ENCODE measurements at regions not wholly inside any gene's neighbourhood (a gene's known extent, or its start where the extent isn't known, plus 50 kb on each side); places are given as distances from the start of the nearest gene placed in this dataset.

DNA sequence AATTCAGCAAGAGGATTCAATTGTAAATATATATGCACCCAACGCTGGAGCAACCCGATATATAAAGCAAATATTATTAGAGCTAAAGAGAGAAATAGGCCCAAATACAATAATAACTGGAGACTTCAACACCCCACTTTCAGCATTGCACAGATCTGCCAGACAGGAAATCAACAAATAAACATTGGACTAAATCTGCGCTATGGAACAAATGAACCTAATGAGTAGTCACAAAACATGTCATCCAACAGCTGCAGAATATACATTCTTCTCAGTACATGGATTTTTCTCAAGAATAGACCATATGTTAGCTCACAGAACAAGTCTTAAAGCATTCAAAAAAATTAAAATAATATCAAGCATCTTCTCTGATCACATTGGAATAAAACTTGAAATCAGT lies 86.1 kb upstream of the SLC1A1 start:
- TF ChIP-seq, protein P1, sequence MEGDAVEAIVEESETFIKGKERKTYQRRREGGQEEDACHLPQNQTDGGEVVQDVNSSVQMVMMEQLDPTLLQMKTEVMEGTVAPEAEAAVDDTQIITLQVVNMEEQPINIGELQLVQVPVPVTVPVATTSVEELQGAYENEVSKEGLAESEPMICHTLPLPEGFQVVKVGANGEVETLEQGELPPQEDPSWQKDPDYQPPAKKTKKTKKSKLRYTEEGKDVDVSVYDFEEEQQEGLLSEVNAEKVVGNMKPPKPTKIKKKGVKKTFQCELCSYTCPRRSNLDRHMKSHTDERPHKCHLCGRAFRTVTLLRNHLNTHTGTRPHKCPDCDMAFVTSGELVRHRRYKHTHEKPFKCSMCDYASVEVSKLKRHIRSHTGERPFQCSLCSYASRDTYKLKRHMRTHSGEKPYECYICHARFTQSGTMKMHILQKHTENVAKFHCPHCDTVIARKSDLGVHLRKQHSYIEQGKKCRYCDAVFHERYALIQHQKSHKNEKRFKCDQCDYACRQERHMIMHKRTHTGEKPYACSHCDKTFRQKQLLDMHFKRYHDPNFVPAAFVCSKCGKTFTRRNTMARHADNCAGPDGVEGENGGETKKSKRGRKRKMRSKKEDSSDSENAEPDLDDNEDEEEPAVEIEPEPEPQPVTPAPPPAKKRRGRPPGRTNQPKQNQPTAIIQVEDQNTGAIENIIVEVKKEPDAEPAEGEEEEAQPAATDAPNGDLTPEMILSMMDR (IDR thresholded peaks at IDR 0.05) = no peak
- no peak for TF ChIP-seq POLR2A (IDR thresholded peaks at IDR 0.05)
- no peak for TF ChIP-seq POLR2AphosphoS5 (IDR thresholded peaks at IDR 0.05)
- intact Hi-C loops (cut with DNase I; ENCODE audit: low total_unique reads) = no loop called here
- Histone ChIP-seq H3K9me3 (peaks cover 0 to 10% of the 10 kb centered on the region in 2 donors), H3K27ac (no peak overlapping the region), H3K4me3 (no peak overlapping the region), H3K27me3 (no peaks in the 10 kb centered on the region), H3K36me3 (no peaks in the 10 kb centered on the region), H3K4me1 (no peaks in the 10 kb centered on the region)
- no peak for DNase-seq (ENCODE audit: low spot score in 2 of 2)

DNA sequence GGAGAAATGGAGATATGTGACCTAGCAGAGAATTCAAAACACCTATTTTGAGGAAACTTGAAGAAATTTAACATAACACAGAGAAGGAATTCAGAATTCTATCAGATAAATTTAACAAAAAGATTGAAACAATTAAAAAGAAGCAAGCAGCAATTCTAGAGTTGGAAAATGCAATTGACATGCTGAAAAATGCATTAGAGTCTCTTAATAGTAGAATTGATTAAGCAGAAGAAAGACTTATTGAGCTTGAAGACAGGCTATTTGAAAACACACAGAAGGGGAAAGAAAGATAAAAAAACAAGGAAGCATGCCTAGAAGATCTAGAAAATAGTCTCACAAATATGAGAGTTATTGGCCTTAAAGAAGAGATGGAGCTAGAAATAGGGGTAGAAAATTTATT lies 87.8 kb upstream of the SLC1A1 start:
- Histone ChIP-seq H3K9me3 (peaks cover 0 to 10% of the 10 kb centered on the region in 2 donors), H3K4me1 (no peaks in the 10 kb centered on the region), H3K36me3 (no peaks in the 10 kb centered on the region), H3K4me3 (no peak overlapping the region), H3K27ac (no peak overlapping the region), H3K27me3 (no peaks in the 10 kb centered on the region)
- intact Hi-C loops (cut with DNase I; ENCODE audit: low total_unique reads) = no loop called here
- no peak for TF ChIP-seq POLR2A (IDR thresholded peaks at IDR 0.05)
- no peak for TF ChIP-seq POLR2AphosphoS5 (IDR thresholded peaks at IDR 0.05)
- TF ChIP-seq, protein P1 (IDR thresholded peaks at IDR 0.05) = no peak
- DNase-seq (ENCODE audit: low spot score in 2 of 2) = no peak

DNA sequence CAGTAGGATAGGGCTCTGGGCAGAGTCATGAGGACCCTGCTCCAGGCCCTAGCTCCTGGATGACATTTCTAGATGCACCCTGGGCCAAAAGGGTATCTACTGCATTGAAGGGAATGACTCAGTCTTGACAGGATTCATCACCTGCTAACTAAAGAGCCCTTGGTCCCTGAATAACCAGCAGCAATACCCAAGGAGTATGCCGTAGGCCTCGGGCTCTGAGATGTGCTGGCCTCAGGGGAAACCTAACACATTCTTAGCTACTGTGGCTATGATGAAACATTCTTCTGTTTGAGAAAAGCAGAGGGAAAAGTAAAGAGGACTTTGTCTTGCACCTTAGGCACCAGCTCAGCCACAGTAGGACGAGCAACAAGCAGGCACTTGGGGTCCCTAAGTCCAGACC lies 89.5 kb upstream of the SLC1A1 start:
- Histone ChIP-seq H3K4me3 (no peak overlapping the region), H3K36me3 (no peaks in the 10 kb centered on the region), H3K9me3 (peaks cover 0 to 5% of the 10 kb centered on the region in 2 donors), H3K4me1 (no peaks in the 10 kb centered on the region), H3K27ac (no peak overlapping the region), H3K27me3 (no peaks in the 10 kb centered on the region)
- TF ChIP-seq POLR2AphosphoS5 (IDR thresholded peaks at IDR 0.05) = no peak
- no peak for TF ChIP-seq POLR2A (IDR thresholded peaks at IDR 0.05)
- TF ChIP-seq, protein P1 (IDR thresholded peaks at IDR 0.05) = no peak
- intact Hi-C loops (cut with DNase I; ENCODE audit: low total_unique reads) = no loop called here
- no peak for DNase-seq (ENCODE audit: low spot score in 2 of 2)

DNA sequence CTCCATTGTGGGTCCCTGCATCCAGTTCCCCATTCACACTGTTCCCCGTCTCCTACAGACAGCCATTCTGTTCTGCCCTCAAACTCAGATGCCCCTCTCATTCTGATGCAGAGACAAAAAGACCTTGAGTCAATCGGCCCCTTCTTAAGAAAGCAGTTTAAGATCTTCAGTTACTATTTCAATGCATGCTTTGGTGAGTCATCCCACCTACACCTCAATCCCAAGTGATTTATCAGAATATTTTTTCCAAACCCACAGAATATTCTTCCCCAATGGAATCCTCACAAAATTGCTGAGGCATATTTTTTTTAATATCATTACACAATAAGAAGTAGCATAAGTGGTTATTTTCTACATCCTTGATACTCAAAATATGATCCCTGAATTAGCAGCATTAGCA lies 92.4 kb upstream of the SLC1A1 start:
- DNase-seq (ENCODE audit: low spot score in 2 of 2) = no peak
- H3K4me3 ChIP-seq = peak overlapping the region in 2 of 3 donors; percentile 18 to 19
- peak overlapping the region in 1 of 2 donors; percentile 15 for H3K27ac ChIP-seq
- H3K27me3 ChIP-seq = no peaks in the 10 kb centered on the region
- H3K9me3 ChIP-seq = peaks cover 0 to 5% of the 10 kb centered on the region in 2 donors
- TF ChIP-seq POLR2A (IDR thresholded peaks at IDR 0.05) (no peak), POLR2AphosphoS5 (IDR thresholded peaks at IDR 0.05) (no peak)
- TF ChIP-seq, protein P1 (IDR thresholded peaks at IDR 0.05) = no peak
- H3K36me3 ChIP-seq = no peaks in the 10 kb centered on the region
- no peaks in the 10 kb centered on the region for H3K4me1 ChIP-seq
- intact Hi-C loops (cut with DNase I; ENCODE audit: low total_unique reads) = no loop called here

DNA sequence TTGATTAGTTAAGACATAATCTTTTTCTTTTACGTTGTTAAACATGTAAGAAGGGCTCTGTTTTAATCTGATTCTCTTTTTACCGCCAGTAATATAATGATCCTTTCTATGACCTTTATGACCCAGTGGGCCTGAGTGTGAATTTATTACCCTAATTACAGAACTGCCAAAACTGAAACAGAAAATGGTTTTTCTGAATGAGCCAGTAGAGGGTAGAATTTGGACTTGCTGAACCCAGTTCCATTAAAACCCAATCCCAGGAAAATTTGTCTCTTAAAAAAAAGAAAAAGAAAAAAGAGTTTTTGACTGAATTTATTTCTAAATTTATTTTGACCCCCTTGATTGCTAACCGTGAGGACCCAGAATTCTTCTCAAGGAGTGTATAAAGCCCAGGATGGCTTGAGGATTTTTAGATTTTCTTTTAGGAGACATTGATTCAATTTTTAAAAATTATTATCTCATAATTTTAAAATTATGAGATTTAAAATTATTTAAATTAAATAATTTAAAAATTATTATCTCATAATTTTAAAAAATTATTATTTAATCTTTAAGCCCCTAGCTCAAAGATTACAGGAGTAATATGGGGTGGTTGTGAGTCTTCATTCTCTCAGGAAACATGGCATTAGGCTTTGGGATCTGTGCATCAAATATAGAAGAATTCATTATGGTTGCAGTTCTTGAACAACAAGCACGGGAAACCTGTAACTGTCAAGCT lies 94.1 kb upstream of the GLIS3 start:
- no peak for DNase-seq (ENCODE audit: low spot score in 2 of 2)
- no peaks in the 10 kb centered on the region for H3K9me3 ChIP-seq
- H3K36me3 ChIP-seq = no peaks in the 10 kb centered on the region
- intact Hi-C loops (cut with DNase I; ENCODE audit: low total_unique reads) = no loop called here
- H3K27ac ChIP-seq = no peak overlapping the region
- H3K27me3 ChIP-seq = no peaks in the 10 kb centered on the region
- no peaks in the 10 kb centered on the region for H3K4me1 ChIP-seq
- H3K4me3 ChIP-seq = no peak overlapping the region
- TF ChIP-seq POLR2A (IDR thresholded peaks at IDR 0.05) = no peak
